HG03469 (cell line): ENCODE measurements at regions not wholly inside any gene's neighbourhood (a gene's known extent, or its start where the extent isn't known, plus 50 kb on each side); places are given as distances from the start of the nearest gene placed in this dataset.
"Not testable (repeated sequence)": the region's sequence is repeated elsewhere in the genome, so short reads cannot be mapped to it uniquely, and the experiment has no call there.

Experiments
- ATAC-seq: cut with Tn5 transposase; IDR thresholded peaks from one replicate; pipeline ENCODE4 v1.9.1; 2021; ENCODE audit warnings: mild to moderate bottlenecking, moderate library complexity, moderate number of reproducible peaks; ENCODE audit not compliant: unreplicated experiment

DNA sequence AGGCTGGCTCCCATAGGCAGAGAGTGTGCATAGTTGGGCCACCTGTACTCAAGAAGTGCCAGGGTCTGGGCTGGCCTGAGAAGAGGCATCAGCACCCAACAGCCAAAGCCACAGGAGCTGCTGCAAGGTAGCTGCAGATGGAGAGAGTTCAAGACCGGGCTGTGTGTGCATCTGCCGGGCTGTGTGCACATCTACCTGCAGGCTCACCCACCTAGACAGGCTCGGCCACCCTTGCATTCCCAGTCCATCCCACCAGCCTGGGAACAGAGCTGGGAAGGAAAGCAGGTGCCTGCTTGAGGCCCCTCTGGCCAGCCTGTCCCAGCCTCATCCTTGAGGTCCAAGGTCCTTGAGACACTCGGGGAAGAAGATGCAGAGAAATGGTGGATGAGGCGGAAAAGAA, 194.4 kb upstream of the AJAP1 start:
- no peak for ATAC-seq

DNA sequence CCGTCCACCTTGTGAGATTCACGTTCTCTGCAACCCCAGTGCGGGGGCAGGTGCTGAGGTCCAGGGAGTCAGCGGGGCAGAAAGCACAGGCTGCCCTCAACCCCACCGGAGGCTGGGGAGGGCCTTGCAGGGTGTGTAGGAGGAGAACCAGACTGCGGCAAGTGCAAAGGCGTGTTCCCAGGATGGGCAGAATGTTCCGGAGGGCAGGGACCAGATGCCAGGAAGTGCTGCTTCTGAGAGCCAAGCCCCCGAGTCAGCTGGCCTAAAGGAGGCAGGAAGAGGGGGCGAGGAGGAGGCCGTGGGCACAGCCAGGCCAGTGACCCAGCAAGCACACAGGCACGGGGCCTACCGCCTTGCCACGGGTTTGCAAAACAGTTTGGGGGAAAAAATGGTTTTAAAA, 193.8 kb upstream of the AJAP1 start:
- ATAC-seq, result no peak

DNA sequence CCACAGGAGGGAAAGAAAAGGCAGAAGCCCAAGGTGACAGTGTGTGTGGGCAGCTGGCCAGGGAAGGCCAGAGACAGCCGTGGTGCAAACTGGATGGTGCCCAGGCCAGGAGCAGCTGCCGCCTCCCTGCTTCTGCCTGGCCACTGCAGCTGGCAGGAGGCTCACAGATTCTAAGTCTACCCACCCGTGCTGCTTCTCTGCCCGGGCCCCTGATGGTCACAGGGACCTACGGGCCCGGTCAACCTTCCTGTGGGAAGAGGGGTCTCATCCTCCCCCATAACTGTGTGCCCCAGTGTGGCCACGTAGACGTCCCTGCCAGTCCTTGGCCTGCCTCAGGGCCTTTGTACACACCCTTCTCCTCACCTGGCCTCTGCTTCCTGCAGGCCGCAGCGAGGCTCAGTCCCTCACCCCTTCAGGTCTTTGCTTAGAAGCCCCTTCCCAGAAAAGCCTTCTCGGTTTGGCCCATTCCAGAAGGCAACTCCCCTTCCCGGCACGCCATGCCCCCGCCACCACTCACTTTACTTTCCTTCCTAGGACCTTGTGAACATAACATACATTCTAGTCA, 192.6 kb upstream of the AJAP1 start:
- no peak for ATAC-seq

DNA sequence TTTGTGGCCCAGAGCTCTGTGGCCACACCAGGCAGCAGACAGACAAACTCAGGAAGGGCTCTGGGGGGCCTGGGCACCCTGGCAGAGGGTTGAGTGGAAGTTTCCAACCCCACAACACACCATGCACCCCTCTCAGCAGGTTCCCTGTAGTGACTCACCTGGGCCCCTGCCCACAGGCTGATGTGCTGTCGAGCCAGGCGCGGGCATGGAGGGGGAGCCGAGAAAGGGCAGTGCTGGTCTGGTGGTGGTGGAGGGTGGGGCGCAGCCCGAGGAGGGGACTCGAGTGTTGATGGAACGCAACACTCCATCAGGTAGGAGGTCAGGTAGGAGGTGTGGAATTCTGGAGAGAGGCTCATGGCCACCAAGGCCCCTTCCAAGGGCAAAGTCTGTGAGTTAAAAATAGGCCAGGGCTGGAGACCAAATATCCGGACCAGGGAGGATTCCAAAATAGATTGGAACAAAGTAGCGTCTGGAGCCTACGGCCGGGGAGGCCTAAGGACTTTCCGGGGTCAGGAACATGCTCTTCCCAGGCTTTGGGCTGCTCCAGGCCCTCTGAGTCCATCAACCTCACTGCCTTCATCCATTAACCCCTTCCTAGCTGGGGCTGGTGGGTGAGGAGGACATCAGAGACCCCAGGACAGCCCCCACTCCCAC, 191.5 kb upstream of the AJAP1 start:
- ATAC-seq, result no peak

DNA sequence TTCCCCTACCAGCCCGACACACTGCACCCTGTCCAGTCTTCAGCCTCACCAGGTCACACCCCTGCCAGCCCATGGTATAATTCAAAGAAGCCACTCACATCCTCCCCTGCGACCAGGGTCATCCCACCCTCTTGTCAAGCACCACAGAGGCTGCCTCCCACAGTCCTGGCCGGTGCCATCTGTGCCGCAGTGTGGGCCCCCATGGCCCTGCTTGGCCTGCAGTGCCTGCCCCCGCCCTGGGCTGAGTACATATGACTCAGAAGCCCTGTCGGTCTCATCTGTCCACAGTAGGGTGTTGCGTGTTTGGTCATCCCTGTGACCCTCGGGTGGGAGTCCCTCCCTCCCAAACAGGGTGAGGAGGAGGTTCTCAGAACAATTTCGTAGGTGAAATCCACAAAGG, 190.8 kb upstream of the AJAP1 start:
- ATAC-seq, result no peak

DNA sequence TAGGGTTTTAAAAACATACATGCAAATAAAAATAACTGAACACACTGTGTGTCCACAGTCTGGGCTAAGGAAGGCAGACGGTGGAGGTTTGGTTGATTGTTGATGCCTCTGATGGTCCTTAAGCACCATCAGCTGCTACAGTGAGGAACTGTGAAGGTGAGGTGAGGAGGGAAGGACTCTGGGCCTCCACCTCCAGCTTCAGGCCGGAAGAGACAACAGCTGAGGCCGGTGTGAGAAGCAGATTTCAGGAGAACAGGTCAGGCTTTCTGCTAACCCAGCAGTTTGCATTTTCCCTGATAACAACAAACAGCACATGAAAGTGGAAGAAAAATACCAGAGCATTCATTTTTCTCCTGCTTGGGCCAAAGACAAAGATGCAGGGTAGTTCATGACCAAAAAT, 189.9 kb upstream of the AJAP1 start:
- ATAC-seq, result no peak

DNA sequence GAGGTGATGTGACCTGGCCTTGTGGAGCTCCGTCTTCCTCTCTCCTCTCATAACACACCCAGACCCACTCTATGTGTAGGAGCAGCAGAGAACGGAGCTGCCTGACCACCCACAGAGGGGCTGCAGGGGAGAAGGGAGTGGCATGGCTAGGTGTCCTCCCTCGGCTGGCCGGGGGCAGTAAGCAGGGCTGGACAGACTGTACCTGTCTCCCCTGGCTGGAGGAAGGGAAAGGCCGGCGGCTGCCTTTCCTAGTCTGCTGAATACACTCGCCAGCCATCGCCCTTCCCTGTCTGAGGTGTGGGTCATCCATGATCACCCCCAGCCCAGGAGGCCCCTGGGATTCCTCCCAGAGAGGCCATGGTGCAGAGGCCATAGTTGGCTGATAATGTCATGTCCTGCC, 187.2 kb upstream of the AJAP1 start:
- ATAC-seq, result no peak

DNA sequence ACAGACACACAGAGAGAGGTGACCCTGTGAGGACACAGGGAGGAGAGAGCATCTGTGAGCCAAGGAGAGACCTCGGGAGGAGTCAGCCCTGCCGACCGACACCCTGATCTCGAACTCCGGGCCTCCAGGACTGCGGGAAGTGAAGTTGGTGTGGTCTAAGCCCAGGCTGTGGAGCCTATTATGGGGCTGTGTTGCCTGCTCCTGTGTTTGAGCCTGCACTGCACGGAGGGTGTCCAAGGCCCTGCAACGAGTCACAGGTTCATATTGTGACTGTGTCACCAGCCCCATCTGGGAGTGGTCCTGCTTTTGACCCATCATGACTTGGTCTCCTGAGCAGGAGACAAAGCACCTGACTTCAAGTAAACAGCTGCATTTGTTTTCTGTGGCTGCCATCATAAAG, 186.0 kb upstream of the AJAP1 start:
- no peak for ATAC-seq

DNA sequence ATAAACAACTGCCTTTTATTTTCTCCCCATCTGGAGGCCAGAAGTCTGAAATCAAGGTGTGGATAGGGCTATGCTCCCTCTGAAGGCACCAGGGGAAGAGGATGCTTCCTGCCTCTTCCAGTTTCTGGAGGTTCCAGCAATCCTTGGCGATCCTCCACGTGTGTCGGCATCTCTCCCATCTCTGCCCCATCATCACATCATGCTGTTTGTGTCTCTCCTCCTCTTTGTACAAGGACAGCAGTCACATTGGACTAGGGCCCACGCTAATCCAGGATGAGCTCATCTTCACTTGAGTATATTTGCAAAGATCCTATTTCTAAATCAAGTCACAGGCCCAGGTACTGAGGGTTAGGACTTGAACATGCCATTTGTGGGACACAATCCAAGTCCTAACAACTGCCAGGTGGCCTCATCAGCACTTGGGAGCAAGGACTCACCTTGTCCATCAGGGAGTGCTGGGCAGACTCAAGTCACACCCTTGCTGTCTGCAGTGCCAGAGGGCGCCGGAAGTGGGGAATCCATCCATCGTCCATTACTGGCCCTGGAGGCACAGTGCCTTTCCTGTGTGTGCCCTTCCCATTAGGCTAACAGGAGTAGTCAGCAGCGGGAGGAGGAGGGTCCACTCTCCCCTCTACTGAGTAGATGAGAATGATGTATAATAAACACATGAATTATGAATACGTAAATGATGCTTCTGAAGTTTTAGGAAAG, 185.4 kb upstream of the AJAP1 start:
- no peak for ATAC-seq

DNA sequence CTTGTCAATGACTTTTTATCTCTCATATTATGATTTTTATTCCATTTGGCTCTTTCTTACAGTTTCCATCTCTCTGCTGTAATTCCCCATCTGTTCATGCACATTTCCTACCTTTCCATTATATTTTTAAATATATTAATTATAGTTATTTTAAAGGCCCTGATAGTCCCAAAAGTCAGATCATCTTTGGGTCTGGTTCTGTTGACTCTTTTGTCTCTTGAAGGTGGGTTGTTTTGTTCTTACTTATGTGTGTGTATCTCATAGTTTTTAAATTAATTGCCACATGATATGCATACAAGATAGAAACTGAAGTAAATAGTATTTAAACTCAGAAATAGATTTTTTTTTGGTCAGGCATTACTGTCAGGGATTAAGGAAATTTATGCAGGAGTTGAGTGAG, 178.0 kb upstream of the AJAP1 start:
- no peak for ATAC-seq

DNA sequence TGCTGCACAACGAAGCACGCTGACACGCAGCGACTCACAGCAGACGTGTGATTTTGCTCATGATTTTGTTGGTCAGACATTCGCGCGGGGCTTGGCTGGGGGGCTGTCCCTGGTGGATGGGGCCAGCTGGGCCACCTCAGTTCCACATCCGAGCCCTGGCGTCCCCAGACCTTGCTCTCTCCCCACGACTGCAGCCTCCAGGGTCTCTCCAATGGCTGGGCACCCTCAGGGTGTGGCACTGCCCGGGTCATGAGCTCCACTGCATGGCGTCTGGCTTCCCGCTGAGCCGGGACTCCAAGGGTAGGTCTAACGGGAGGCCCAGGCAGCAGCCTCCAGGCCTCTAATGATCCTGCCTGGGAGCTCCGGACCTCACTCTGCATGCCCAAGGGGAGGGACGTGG, 173.0 kb upstream of the AJAP1 start:
- no peak for ATAC-seq

DNA sequence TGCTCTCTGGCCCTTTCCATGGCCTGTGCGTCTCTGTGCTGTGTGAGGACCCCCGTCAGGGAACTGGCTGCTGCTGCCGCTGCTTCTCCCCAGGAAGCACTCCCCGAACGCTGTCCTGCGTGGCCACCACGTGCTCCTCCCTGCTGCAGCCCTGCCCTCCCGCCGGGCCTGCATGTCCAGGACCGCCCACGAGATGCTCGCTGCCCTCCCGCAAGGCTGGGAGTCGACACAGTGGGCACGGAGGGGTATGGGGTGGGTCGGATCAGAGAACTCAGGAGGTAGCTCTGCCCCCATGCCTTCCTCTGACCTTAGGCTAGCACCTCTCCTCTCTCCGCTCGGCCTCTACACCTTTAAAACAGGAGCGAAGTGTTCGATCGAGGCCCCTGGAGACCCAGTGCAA, 171.9 kb upstream of the AJAP1 start:
- no peak for ATAC-seq

DNA sequence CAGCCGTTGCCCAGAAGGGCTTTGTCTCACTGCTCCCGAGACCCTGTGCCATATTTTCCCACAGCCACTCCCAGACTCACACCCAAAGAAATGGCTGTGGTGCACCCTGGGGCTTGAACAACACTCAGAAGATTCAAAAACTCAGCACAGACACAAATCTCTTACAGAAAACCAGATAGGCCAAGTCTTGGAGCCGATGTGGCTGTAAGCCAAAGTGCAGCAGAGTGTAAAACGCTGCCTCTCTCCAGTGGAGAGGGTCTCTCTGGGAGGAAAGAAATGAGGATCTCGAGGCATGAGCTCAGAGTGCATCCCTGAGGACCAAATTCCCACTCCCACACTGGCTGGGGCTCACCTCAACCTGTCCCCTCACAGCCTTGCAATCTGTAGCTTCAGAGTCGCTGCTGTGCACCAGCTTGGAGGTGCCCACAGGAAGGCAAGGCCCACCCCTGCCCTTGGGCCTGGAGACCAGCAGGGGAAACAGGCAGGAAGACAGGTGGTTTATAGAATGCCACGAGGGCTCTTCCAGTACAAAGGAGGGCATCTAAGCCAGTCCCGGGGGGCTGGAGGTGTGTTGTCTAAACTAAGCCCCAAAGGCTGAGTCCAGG, 171.3 kb upstream of the AJAP1 start:
- ATAC-seq, result no peak

DNA sequence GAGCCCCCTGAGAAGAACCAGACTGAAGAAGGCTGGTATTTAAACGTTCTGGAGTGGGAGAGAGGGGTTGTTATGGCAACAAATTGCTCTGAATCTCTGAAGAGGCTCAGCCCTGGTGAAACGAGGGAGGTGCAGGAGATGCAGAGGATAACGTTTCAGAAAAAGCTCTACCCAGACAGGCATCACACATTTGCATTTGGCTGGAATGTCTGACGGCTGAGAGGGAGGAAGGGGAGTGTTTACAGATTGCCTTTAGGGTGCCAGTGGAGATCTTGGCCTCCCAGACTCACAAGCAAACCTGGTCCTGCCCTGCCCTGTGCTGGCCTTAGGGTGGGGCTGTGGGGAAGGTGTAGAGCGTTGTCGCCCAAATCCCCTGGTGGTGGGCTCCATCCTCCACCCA, 169.0 kb upstream of the AJAP1 start:
- no peak for ATAC-seq

DNA sequence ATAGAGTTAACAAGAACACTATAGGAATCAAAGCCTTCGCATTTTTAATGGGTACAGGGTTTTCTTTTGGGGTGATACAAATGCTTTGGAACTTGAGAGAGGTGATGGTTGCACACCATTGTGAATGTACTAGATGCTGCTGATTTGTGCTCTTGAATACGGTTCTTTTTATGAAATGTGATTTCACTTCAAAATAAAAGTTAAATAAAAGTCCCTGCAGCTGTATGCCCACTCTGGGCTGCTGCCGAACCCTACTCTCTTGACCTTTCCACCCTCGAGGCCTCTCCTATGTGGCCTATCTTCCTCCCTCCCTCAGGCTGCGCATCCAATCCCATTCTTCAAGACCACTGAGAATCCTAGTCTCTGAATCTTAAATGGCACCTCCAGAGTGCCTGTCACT, 168.5 kb upstream of the AJAP1 start:
- ATAC-seq, result no peak

DNA sequence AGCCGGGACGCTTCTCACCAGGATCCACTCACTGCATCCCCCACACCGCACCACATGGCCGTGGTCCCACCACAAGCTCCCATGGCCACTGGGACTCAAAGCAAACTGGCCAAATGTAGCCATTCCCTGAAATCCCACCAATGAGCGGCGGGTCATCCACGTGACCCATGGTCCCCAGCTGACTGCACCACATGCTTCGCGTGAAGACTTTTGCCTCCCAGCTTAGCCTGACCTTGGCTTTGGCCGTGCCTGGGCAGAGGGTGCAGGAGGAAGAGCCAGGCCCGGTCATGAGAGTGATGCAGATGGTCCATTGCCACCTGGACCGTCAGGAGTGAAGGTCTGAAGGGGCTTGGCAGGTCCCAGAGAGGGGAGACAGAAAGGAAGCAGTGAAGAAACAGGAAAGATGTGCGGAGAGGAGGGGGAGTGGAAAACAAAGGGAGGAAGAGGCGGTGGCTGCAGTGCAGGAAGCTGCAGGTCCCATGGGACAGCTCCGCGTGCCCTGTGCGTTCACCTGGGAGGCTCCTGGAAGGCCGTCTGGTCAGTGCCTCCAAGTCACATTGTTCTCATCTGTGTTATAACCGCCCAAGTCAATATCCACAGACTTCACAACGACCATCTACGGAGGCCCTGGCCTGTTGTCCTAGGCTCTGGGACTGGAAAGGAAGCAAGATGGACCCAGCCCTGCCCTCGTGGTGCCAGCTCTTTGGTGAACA, 167.8 kb upstream of the AJAP1 start:
- ATAC-seq, result no peak

DNA sequence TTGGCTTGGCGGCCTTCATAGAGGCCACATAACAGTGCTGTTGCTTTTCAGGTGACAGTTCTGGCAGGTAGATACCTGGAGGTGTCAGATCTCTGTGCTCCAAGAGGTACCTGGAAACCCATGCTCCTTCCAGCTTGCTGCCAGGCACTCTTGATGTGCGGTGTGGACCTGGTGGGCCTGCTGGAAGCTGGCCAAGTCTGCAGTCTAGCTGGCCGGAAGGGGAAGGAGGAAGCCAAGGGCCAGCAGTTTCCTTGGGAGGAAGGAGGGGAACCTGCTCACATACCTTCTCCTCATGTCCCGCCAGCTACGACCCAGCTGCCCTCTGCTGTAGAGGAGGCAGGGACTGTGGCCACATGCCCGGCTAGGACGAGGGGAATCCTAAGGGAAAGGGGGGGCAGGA, 166.4 kb upstream of the AJAP1 start:
- ATAC-seq, result no peak

DNA sequence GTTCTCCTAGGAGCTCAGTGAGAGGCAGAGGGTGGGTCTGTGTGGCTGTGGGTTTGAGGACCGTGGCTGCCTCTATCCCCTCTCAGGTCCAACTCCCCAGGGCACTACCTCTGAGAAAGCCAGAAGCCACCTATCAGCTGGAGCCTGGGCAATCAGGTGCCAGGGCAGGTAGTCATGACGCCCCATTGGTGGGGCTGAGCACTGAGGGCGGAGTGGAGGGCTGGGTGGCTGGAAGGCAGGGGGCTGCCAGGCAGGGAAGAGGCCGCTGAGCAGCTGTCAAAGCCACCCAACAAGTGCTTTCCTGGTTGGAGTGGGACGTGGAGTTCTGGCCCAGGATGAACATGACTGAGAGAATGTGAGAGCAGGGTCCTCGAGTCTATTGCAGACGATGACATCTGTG, 164.9 kb upstream of the AJAP1 start:
- no peak for ATAC-seq

DNA sequence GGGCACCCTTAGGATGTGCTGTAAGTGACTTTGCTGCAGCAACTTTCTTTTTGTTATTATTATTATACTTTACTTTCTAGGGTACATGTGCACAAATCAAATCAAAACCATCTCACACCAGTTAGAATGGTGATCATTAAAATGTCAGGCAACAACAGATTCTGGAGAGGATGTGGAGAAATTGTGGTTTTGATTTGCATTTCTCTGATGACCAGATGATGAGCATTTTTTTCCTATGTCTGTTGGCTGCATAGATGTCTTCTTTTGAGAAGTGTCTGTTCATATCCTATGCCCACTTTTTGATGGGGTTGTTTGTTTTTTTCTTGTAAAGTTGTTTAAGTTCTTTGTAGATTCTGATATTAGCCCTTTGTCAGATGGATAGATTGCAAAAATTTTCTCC, 164.4 kb upstream of the AJAP1 start:
- ATAC-seq, result not testable (repeated sequence)

DNA sequence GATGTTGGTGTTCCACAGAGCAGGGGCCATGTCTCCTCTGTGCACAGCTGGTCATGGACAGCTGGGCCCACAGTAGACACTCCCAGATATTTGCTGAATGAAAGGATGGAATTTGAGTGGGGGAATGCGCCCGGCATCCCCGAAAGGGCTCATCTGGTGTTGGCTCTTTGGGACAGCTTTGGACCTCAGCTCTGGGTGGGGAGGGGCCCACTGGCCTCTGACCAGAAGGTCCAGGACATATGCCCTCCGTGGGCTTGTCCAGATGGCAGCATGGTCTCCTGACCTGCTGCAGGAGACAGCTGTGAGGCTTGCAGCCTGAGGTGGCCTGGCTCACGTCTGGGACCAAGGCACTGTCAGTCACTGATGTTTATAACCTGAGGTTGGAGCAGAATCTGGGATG, 160.4 kb upstream of the AJAP1 start:
- ATAC-seq, result no peak

DNA sequence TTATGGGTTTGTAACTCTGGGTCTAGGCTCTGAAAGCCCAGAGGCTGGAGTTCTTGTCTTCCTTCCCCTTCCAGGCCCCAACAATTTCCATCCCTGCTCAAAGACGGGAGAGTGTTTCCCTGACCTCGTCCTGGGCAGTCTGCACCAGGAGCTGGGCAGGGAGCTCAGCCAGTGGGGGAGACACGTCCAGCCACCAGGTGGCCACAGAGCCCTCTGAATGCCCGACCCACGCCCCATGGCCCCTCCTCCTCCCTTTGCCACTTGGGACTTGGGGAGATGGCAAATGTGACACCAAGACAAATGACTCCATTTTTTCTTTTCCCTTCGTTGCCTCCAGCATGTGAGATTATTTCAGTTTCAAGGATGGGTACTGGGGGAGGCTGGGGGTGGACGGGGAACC, 159.9 kb upstream of the AJAP1 start:
- ATAC-seq, result no peak

DNA sequence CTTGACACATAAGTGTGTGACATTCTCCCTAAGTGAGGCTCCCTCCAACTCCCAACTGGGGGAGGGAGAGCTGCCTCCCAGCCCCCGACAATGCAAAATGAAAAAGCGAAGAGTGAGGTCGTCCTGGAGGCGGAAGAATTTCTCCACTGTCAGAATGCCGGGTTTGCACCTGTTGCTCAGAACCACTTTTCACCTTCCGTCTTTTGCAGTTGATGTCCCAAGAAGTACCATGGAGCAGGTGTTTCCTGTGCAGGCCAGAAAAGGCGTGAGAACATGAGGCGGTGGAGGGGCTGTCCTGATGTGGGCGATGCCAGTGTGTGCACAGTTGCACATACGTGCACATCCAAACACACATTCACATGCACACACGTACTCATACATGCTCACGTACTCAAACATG, 158.6 kb upstream of the AJAP1 start:
- ATAC-seq, result no peak
